ENCODE measurements at regions not wholly inside any gene's neighbourhood (a gene's known extent, or its start where the extent isn't known, plus 50 kb on each side); places are given as distances from the start of the nearest gene placed in this dataset.

DNA sequence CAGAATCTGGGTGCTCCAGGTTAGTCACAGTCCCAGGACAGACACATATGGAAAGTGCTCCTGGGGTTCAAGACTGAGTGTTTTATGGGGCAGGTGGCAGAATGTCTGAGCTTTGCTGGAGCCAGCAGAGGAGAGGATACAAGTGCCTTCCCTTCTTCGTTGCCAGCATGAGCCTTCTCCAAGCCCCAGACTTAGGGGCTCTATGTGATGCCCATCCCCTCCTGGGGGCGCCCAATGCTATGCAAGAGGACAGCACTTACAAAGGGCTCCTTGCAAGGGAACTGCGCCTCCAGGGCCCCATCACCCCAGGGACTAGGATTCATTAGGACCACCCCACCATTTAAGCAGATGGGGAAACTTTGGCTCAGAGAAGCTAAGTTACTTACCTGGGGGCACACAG is 581.9 kb downstream of the BUD13 start:
- DNase-seq (ENCODE audit: missing footprints): no peak
- intact Hi-C loops (cut with DNase I): no loop called here
- ATAC-seq: no peak

DNA sequence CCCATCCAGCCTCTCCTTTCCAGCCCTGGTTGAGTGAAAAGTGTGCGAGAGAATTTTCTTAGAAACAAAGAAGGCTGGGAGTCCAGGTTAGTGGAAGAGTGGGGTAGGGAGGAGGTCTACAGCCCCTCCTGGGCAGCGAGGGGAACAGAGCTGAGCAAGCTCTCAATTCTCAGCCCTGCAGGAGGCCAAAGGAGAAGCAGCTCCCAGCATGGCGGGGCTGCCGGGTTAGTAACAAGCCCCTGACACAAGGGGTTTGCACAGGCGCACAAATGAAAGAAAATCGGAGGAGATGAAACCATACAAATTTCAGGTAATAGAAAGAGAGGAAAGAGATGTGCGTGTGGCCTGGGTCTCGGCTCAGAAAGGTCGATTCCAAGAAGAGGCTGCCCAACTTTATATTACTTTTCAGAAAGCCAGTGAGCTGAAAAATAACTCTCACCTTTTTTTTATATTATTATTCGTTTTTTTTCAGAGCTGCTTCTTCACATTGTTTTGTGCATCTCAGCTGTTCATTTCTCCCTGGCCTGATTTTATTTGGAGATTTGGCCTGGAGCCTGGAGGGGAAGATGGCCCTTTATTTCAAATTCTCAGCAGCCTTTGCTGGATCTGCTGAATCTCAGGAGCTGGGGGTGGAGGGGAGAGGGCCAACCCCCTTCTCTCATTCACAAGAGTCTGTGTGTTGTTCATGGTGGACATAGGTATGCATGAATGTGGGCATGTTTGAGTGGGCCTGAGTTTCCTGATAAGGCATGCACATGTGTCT is 583.2 kb downstream of the BUD13 start:
- no peak for DNase-seq (ENCODE audit: missing footprints)
- intact Hi-C loops (cut with DNase I): no loop called here
- ATAC-seq: no peak

DNA sequence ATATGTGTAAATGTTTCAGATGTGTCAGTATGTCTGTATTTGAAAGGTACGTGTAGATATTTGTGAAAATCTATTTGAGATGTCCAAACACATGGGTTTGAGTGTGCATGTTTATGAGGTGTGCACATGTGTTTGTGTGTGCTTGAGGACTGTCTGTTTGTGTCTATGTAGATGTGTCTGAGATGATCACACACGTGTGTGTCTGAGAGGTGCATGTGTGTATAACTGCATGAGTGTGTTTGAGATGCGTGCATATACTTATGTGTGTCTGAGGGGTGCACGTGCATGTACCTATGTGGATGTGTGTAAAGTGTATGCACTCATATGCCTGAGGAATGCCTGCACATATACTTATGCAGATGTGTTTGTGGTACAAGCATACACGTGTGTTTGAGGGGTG is 584.4 kb downstream of the BUD13 start:
- no peak for ATAC-seq
- intact Hi-C loops (cut with DNase I): no loop called here

DNA sequence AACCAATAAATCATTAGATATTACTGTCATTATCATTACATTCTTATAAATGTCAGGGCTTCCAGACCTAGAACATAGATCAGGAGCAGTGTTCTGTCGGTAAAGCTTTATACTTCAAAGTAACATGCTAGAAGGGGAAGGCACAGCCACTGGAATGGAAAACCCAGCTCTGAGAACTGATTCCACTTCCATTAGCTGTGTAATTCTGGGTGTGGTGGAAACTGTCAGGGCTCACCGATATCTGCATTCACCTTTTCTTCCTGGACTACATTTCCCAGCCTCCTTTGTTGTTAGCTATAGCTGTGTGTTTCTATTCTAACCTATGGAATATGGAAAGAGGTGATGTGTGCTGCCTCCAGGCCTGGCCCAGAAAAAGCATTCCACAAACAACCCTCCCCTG is 585.8 kb downstream of the BUD13 start:
- DNase-seq (ENCODE audit: missing footprints) (no peak), ATAC-seq (no peak)
- intact Hi-C loops (cut with DNase I): no loop called here

More for the DNA sequence above, 584.4 kb downstream of the BUD13 start:
- DNase-seq (ENCODE audit: missing footprints): no peak

- ATAC-seq (no peak), DNase-seq (ENCODE audit: missing footprints) (no peak)
- intact Hi-C loops (cut with DNase I): no loop called here
Measured at GRCh38 chr11:116185551-116185950, 587.2 kb downstream of the BUD13 start.

GRCh38 chr11:116184763-116185162 is 588.0 kb downstream of the BUD13 start:
- intact Hi-C loops (cut with DNase I): no loop called here
- no peak for ATAC-seq
- no peak for DNase-seq (ENCODE audit: missing footprints)

- no peak for ATAC-seq
- intact Hi-C loops (cut with DNase I): no loop called here
- DNase-seq (ENCODE audit: missing footprints): no peak
Measured at GRCh38 chr11:116182356-116182966, 590.3 kb downstream of the BUD13 start.

DNA sequence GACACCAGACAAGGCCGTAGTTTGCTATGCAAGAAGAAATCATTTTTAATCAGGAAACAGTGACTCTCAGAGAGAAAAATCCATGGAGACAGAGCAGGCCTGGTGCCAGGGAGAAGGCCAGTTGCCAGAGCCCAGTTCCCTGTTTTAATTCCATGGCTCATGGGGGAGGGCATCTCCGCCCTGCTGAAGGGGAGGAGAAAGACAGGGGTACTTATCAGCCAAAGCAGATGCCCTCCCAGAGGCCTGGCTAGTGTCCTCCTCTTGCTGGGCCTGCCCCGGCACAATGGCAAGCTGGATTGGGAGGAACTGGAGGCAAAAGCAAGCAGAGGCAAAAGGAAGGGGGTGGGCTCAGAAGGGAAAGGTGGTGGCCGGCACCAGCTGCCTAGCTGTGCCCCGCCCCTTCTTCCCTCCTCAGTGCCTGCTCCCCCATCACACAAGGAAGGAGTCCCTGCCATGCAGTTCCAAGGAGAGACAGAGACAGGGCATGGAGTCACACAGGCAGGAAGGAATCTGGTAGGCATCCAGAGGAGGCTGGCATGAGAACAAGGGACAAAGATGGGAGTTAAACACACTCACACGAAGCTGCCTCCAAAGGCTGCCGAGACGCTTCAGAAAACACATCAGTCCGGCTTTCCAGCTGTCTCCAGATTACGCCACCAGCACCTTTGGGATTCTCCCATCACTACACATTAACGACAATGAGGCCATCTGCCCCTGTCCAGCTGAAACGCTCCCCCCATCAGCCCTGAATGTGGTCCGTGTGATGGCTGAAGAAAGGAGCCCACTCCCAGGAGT is 591.8 kb downstream of the BUD13 start:
- intact Hi-C loops (cut with DNase I): no loop called here
- DNase-seq (ENCODE audit: missing footprints) (no peak), ATAC-seq (no peak)

- DNase-seq (ENCODE audit: missing footprints): no peak
- intact Hi-C loops (cut with DNase I): no loop called here
- ATAC-seq: no peak
Measured at GRCh38 chr11:116179401-116179800, 593.4 kb downstream of the BUD13 start.

- DNase-seq (ENCODE audit: missing footprints) (no peak), ATAC-seq (no peak)
- intact Hi-C loops (cut with DNase I): no loop called here
Measured at GRCh38 chr11:116177521-116178210, 595.1 kb downstream of the BUD13 start.

DNA sequence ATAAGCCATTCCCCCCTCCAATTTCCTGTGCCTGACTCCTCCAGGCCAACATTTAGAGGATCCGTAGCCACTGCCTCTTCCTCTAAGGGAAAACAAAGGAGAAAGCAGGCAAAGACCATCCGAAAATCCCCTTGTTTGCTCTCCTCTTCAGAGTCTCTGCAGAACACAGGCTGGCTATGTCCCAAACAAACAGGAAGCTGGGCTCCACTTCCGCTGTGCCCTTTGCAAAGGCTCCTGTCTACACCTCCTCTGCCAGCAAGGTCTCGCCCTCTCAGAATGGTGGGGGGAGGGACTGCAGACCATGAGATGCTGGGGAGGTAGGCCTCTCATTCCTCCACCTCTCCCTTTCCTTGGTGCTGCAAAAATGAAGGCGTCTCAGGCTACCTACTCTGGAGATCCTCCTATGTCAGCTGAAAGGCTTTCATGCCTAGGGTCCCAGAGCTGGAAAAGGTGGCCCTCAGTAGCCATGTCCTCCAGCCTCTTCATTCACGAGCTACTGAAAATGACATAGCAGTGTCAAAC is 596.2 kb downstream of the BUD13 start:
- no peak for DNase-seq (ENCODE audit: missing footprints)
- intact Hi-C loops (cut with DNase I): no loop called here
- no peak for ATAC-seq

- DNase-seq (ENCODE audit: missing footprints): no peak
- ATAC-seq: no peak
- intact Hi-C loops (cut with DNase I): no loop called here
Measured at GRCh38 chr11:116175707-116176106, 597.1 kb downstream of the BUD13 start.

- ATAC-seq: no peak
- intact Hi-C loops (cut with DNase I): no loop called here
Measured at GRCh38 chr11:116173941-116174911, 598.6 kb downstream of the BUD13 start.

DNA sequence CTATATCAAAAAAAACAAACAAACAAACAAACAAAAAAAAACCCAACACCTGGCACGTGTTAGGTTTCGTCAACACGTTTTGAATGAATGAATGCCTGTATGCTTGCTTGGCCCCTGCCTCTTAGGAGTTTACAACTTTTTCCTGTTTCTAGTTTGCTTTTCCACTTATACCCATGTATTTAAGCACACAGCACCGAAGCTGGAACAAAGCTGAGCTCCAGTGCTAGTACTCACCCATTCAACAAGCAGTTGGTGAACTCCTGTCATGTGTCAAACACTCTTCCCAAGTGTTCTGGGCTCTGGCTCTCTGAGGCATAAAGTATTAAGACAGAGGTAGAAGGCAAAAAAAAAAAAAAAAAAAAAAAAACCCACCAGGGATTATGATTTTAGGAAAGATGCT is 599.3 kb downstream of the BUD13 start:
- intact Hi-C loops (cut with DNase I): no loop called here
- ATAC-seq (no peak), DNase-seq (ENCODE audit: missing footprints) (no peak)

More at GRCh38 chr11:116173941-116174911, 598.6 kb downstream of the BUD13 start:
- DNase-seq (ENCODE audit: missing footprints): no peak

DNA sequence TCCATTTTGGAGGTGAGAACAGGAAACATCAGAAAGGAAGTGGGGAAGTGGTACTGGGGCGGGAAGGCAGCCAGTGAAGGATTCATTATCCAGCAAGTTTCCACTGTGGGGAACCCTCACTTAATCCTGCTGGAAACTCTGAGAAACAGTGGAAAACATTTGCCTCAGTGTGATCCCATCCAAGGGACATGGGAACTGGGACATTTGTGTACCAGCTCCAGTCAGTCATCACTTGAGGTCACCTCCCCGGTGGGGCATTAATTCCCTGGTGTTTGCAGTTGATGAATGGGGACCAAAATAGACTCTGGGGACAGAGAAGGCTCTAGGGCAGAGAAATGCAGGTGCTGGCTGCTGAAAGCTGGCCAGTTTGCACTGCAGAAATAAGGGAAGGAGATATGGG is 599.9 kb downstream of the BUD13 start:
- ATAC-seq (no peak), DNase-seq (ENCODE audit: missing footprints) (no peak)
- intact Hi-C loops (cut with DNase I): no loop called here

- DNase-seq (ENCODE audit: missing footprints): no peak
- intact Hi-C loops (cut with DNase I): no loop called here
Measured at GRCh38 chr11:116172156-116172555, 600.6 kb downstream of the BUD13 start.

DNA sequence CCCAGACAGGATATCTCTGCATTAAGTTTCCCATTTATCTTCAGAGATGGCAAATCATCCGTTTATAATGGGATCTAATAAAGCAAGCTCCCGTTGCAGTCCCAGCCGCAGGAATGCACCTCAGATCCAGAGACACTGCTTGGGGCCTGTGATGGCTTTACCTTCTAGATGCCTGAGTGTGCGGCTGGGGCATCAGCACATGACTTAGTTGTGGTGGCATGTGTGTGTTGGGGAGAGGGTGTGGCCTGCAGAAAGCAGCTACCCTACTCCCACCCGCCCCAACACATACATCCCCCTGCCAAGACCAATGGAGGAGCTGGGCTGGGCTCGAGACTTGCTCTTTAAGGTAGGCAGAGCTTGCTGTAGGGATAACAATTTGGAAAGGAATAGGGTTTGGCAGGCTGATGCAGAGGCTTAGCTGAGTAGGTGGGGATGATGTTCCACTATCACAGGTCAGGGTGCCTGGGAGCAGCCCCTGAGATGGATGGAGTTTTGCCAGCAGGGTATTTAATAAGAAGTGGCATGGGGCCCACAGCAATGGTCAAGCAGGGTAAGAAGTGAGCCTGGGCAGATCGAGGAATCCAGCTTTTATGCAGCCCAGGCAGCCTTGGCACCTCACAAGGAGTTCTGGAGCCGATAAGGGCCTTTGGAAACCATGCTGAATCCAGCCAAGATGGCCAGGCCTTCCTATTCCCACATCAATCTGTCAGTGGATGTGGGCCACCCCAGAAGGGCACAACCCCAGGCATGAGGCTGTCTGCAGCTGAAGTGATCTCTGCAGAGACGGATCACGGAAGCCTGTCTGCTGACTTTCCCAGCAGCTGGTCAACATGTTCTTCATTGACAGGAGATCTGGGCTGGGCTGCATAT is 601.3 kb downstream of the BUD13 start:
- intact Hi-C loops (cut with DNase I): no loop called here

More at GRCh38 chr11:116172156-116172555, 600.6 kb downstream of the BUD13 start:
- ATAC-seq: no peak

More for the DNA sequence above, 601.3 kb downstream of the BUD13 start:
- ATAC-seq: no peak
- DNase-seq (ENCODE audit: missing footprints): no peak
